Skin epidermis (tissue), 12 donors: ENCODE measurements at regions not wholly inside any gene's neighbourhood (a gene's known extent, or its start where the extent isn't known, plus 50 kb on each side); places are given as distances from the start of the nearest gene placed in this dataset.
"Not testable (repeated sequence)": the region's sequence is repeated elsewhere in the genome, so short reads cannot be mapped to it uniquely, and the experiment has no call there.

Experiments used
- H3K27ac ChIP-seq, 21 experiments: fragments of 200-600 bp; sonication (generic) in 11 of 21; one replicate each; pipeline ENCODE4 v1.5.0; 2020; ENCODE audit warnings: mild to moderate bottlenecking in 3 of 21, inconsistent platforms in 2 of 21, moderate library complexity in 2 of 21
- H3K4me3 ChIP-seq, 7 experiments: fragments of 200-600 bp; sonication (generic) in 2 of 7; one replicate each; pipeline ENCODE4 v1.5.0; 2020; ENCODE audit warnings: inconsistent platforms in 2 of 7, mild to moderate bottlenecking in 2 of 7, moderate library complexity in 1 of 7

- Histone ChIP-seq H3K27ac (no peak overlapping the region), H3K4me3 (no peak overlapping the region)
These were observed 174.0 kb upstream of the C14orf180 start for GRCh38 chr14:104405360-104406226.

GRCh38 chr14:104406831-104407230, 172.7 kb upstream of the C14orf180 start:
- H3K4me3 ChIP-seq = no peak overlapping the region
- no peak overlapping the region for H3K27ac ChIP-seq

- Histone ChIP-seq H3K27ac (no peak overlapping the region), H3K4me3 (no peak overlapping the region)
These were observed 163.2 kb upstream of the C14orf180 start for GRCh38 chr14:104416383-104416782.

- no peak overlapping the region for H3K4me3 ChIP-seq
- H3K27ac ChIP-seq = no peak overlapping the region
These were observed 159.6 kb upstream of the C14orf180 start for GRCh38 chr14:104419865-104420505.

- not testable (repeated sequence) for H3K27ac ChIP-seq, H3K4me3 ChIP-seq
These were observed 159.0 kb upstream of the C14orf180 start for GRCh38 chr14:104420523-104420922.

GRCh38 chr14:104420990-104421389, 158.6 kb upstream of the C14orf180 start:
- no peak overlapping the region for H3K4me3 ChIP-seq
- H3K27ac ChIP-seq = no peak overlapping the region

- Histone ChIP-seq H3K27ac (no peak overlapping the region), H3K4me3 (no peak overlapping the region)
These were observed 158.2 kb upstream of the C14orf180 start for GRCh38 chr14:104421401-104421821.

- no peak overlapping the region for H3K27ac ChIP-seq
- no peak overlapping the region for H3K4me3 ChIP-seq
These were observed 157.4 kb upstream of the C14orf180 start for GRCh38 chr14:104421892-104422828.

GRCh38 chr14:104422837-104423681, 156.5 kb upstream of the C14orf180 start:
- Histone ChIP-seq H3K4me3 (no peak overlapping the region), H3K27ac (no peak overlapping the region)

GRCh38 chr14:104423701-104424405, 155.7 kb upstream of the C14orf180 start:
- H3K27ac ChIP-seq = no peak overlapping the region

GRCh38 chr14:104424406-104425072, 155.0 kb upstream of the C14orf180 start:
- no peak overlapping the region for H3K4me3 ChIP-seq
- no peak overlapping the region for H3K27ac ChIP-seq

More at GRCh38 chr14:104423701-104424405, 155.7 kb upstream of the C14orf180 start:
- no peak overlapping the region for H3K4me3 ChIP-seq

- no peak overlapping the region for H3K4me3 ChIP-seq
- H3K27ac ChIP-seq = no peak overlapping the region
These were observed 154.3 kb upstream of the C14orf180 start for GRCh38 chr14:104425171-104425681.

- Histone ChIP-seq H3K27ac (no peak overlapping the region), H3K4me3 (no peak overlapping the region)
These were observed 153.6 kb upstream of the C14orf180 start for GRCh38 chr14:104425763-104426646.

- no peak overlapping the region for H3K4me3 ChIP-seq
- no peak overlapping the region for H3K27ac ChIP-seq
These were observed 152.3 kb upstream of the C14orf180 start for GRCh38 chr14:104427131-104427851.

- Histone ChIP-seq H3K4me3 (no peak overlapping the region), H3K27ac (no peak overlapping the region)
These were observed 151.2 kb upstream of the C14orf180 start for GRCh38 chr14:104428333-104428851.

GRCh38 chr14:104428860-104429259, 150.7 kb upstream of the C14orf180 start:
- no peak overlapping the region for H3K4me3 ChIP-seq
- H3K27ac ChIP-seq = no peak overlapping the region
